GM12801 (cell line): ENCODE measurements at regions not wholly inside any gene's neighbourhood (a gene's known extent, or its start where the extent isn't known, plus 50 kb on each side); places are given as distances from the start of the nearest gene placed in this dataset.

Experiments
- TF ChIP-seq, protein P1 (sequence below): IDR thresholded peaks from one replicate; pipeline ENCODE4 v1.5.1; 2011; ENCODE audit warnings: control low read depth; ENCODE audit not compliant: insufficient read length; ENCODE audit errors: extremely low read depth

GRCh38 chr2:225207471-225207870 lies 165.2 kb upstream of the DOCK10 start:
- TF ChIP-seq, protein P1, sequence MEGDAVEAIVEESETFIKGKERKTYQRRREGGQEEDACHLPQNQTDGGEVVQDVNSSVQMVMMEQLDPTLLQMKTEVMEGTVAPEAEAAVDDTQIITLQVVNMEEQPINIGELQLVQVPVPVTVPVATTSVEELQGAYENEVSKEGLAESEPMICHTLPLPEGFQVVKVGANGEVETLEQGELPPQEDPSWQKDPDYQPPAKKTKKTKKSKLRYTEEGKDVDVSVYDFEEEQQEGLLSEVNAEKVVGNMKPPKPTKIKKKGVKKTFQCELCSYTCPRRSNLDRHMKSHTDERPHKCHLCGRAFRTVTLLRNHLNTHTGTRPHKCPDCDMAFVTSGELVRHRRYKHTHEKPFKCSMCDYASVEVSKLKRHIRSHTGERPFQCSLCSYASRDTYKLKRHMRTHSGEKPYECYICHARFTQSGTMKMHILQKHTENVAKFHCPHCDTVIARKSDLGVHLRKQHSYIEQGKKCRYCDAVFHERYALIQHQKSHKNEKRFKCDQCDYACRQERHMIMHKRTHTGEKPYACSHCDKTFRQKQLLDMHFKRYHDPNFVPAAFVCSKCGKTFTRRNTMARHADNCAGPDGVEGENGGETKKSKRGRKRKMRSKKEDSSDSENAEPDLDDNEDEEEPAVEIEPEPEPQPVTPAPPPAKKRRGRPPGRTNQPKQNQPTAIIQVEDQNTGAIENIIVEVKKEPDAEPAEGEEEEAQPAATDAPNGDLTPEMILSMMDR: no peak

DNA sequence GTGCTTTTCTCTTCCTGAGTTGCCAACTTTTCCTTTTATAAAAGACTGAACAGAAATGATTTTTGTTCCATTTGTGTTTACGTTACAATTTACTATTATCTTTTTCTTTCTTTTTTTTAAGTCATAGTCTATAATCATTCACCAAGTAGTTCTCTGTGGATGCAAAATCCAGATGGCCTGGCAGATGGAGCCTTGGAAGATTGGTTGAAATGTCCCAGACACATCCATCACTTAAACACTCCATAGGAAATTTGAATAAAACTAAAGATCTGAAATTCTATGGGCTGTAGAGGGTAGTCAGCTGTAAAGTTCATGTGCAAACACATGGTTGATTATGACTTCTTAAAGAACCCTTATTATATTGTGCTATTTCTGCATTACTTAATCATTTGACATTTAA lies 164.8 kb upstream of the DOCK10 start:
- TF ChIP-seq, protein P1: no peak

GRCh38 chr2:225196579-225196978 lies 154.3 kb upstream of the DOCK10 start:
- TF ChIP-seq, protein P1: no peak

DNA sequence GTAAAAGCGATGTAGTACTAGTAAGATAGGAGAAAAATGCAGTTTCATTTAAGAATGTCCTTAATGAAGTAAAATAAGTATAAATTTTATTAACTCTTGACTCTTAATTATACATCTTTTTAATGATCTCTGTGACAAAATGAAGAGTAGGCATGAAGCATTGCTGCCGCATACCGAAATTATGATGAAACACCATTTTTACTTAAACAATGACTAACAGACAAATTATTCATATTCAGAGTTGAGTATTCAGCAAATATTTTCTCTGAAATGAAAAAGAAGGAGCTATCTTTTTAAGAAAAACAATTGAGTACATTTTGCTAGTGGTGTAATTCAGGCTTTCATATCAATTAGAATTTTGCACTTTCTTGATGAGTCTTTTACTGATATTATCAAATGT lies 150.6 kb upstream of the DOCK10 start:
- TF ChIP-seq, protein P1: no peak

- TF ChIP-seq, protein P1: no peak
Measured at GRCh38 chr2:225190987-225191386, 148.7 kb upstream of the DOCK10 start.

- TF ChIP-seq, protein P1: no peak
Measured at GRCh38 chr2:225184948-225185347, 142.7 kb upstream of the DOCK10 start.

DNA sequence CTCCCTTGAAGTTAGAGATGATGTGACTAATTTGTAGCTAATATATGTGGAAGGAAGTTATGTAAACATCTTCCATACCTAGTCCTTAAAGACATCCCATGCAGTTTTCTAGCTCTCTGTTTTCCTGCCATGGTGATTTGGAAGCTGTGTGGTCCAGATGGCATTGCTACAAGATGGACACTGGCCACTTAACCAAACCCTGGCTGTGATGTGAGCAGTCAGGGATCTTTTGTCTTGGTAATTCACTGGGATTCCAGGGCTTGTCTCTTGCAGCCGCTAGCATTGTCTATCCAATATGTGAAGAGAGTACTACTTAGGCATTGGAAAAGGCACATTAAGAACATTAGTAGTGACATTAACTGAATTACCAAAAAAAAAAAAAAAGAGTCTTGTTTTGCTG lies 139.9 kb upstream of the DOCK10 start:
- TF ChIP-seq, protein P1: no peak

- TF ChIP-seq, protein P1: no peak
Measured at GRCh38 chr2:225177098-225177497, 134.8 kb upstream of the DOCK10 start.
